Common myeloid progenitor, CD34-positive (primary cell): ENCODE measurements at regions not wholly inside any gene's neighbourhood (a gene's known extent, or its start where the extent isn't known, plus 50 kb on each side); places are given as distances from the start of the nearest gene placed in this dataset.

Experiments
- CTCF ChIA-PET: fragments of 350-600 bp; sonication (Branson Sonifier 250); formaldehyde crosslinking; loops from one replicate; lab custom pipeline; 2021; ENCODE audit warnings: antibody characterized with exemption; lab: Charles Lee
- POLR2A ChIA-PET: fragments of 350-600 bp; sonication (Branson Sonifier 250); formaldehyde crosslinking; loops from one replicate; lab custom pipeline; 2021; ENCODE audit warnings: antibody characterized with exemption; lab: Charles Lee
- DNase-seq, 3 donors: peaks; one replicate each; pipeline versions ENCODE4 v3.0.0 to v3.0.0-alpha.2; 2013
- H3K27ac ChIP-seq, 2 experiments: 1 replicate in 1 of 2; 2 replicates in 1 of 2; pipeline ENCODE4 v1.7.0; 2013; ENCODE audit warnings: inconsistent platforms in 2 of 2, low read length in 2 of 2, mild to moderate bottlenecking in 2 of 2, low read depth in 1 of 2, moderate library complexity in 1 of 2; ENCODE audit not compliant: severe bottlenecking in 2 of 2, insufficient read depth in 1 of 2, poor library complexity in 1 of 2
- H3K27me3 ChIP-seq, 5 experiments: replicated peaks in 2 of 5; 1 replicate in 3 of 5; 2 replicates in 2 of 5; pipeline versions ENCODE4 v1.6.1 to v1.7.0; 2013; ENCODE audit warnings: low read length in 4 of 5, mild to moderate bottlenecking in 2 of 5, moderate library complexity in 2 of 5, inconsistent platforms in 1 of 5; ENCODE audit not compliant: insufficient read depth in 5 of 5, control insufficient read depth in 4 of 5
- H3K36me3 ChIP-seq, 4 experiments: 1 replicate in 2 of 4; 2 replicates in 2 of 4; pipeline versions ENCODE4 v1.6.1 to v1.7.0; 2013; ENCODE audit warnings: low read length in 3 of 4, control low read depth in 1 of 4, mild to moderate bottlenecking in 1 of 4; ENCODE audit not compliant: control insufficient read depth in 4 of 4, insufficient read depth in 4 of 4
- H3K4me1 ChIP-seq, 4 experiments: 1 replicate in 3 of 4; 2 replicates in 1 of 4; pipeline versions ENCODE4 v1.6.1 to v1.7.1; 2013; ENCODE audit warnings: low read length in 3 of 4, mild to moderate bottlenecking in 3 of 4, control low read depth in 1 of 4, inconsistent platforms in 1 of 4, moderate library complexity in 1 of 4; ENCODE audit not compliant: control insufficient read depth in 4 of 4, insufficient read depth in 4 of 4; ENCODE audit errors: control extremely low read depth in 1 of 4
- H3K4me3 ChIP-seq, 7 experiments: 1 replicate in 4 of 7; 2 replicates in 3 of 7; pipeline versions ENCODE4 v1.5.1 to v1.7.0; 2013; ENCODE audit warnings: mild to moderate bottlenecking in 7 of 7, low read length in 6 of 7, moderate library complexity in 6 of 7, inconsistent platforms in 2 of 7, low read depth in 2 of 7, control low read depth in 1 of 7; ENCODE audit not compliant: insufficient read depth in 4 of 7, control insufficient read depth in 1 of 7; ENCODE audit errors: extremely low read depth in 1 of 7
- H3K9me3 ChIP-seq, 5 experiments: 1 replicate in 4 of 5; 2 replicates in 1 of 5; pipeline versions ENCODE4 v1.6.1 to v1.7.1; 2013; ENCODE audit warnings: low read length in 4 of 5, mild to moderate bottlenecking in 2 of 5, inconsistent platforms in 1 of 5, low read depth in 1 of 5, moderate library complexity in 1 of 5; ENCODE audit not compliant: control insufficient read depth in 4 of 5, insufficient read depth in 2 of 5; ENCODE audit errors: control extremely low read depth in 1 of 5
- WGBS: methylation state at CpG from one replicate; pipeline ENCODE4 v1.1.5; 2013; ENCODE audit not compliant: insufficient coverage; 5-methylcytosine and 5-hydroxymethylcytosine counted together

GRCh38 chr17:71057938-71058337 is 888.6 kb downstream of the KCNJ2 start:
- DNase-seq = no peak
- Histone ChIP-seq H3K4me1 (no peaks in the 10 kb centered on the region), H3K4me3 (no peak overlapping the region), H3K9me3 (peaks cover 0 to 5% (median 0%) of the 10 kb centered on the region in 5 experiments), H3K27me3 (no peaks in the 10 kb centered on the region), H3K27ac (no peak overlapping the region), H3K36me3 (no peaks in the 10 kb centered on the region)
- ChIA-PET CTCF (no interaction called here), POLR2A (no interaction called here)
- 100% methylated on average over 3 of the region's 5 CpGs for WGBS

GRCh38 chr17:71063127-71063526 is 893.8 kb downstream of the KCNJ2 start:
- WGBS = no CpG with 5 or more reads among the region's 2 CpGs
- ChIA-PET CTCF (no interaction called here), POLR2A (no interaction called here)
- no peak overlapping the region for H3K4me3 ChIP-seq
- H3K4me1 ChIP-seq = no peaks in the 10 kb centered on the region
- H3K9me3 ChIP-seq = peaks cover 0 to 2% (median 0%) of the 10 kb centered on the region in 5 experiments
- no peaks in the 10 kb centered on the region for H3K27me3 ChIP-seq
- no peak overlapping the region for H3K27ac ChIP-seq
- no peak for DNase-seq
- H3K36me3 ChIP-seq = no peaks in the 10 kb centered on the region

GRCh38 chr17:71063559-71063958 is 894.2 kb downstream of the KCNJ2 start:
- no peak overlapping the region for H3K4me3 ChIP-seq
- no peaks in the 10 kb centered on the region for H3K4me1 ChIP-seq
- H3K27ac ChIP-seq = no peak overlapping the region
- POLR2A ChIA-PET = no interaction called here
- peaks cover 0 to 2% (median 0%) of the 10 kb centered on the region in 5 experiments for H3K9me3 ChIP-seq
- no peaks in the 10 kb centered on the region for H3K36me3 ChIP-seq
- WGBS = 100% methylated on average over 1 of the region's 3 CpGs
- no peak for DNase-seq
- H3K27me3 ChIP-seq = no peaks in the 10 kb centered on the region
- CTCF ChIA-PET = no interaction called here

- ChIA-PET POLR2A (no interaction called here), CTCF (no interaction called here)
- H3K4me3 ChIP-seq = no peak overlapping the region
- H3K4me1 ChIP-seq = no peaks in the 10 kb centered on the region
- DNase-seq = no peak
- H3K36me3 ChIP-seq = no peaks in the 10 kb centered on the region
- 85% methylated on average over 3 of the region's 9 CpGs for WGBS
- no peaks in the 10 kb centered on the region for H3K9me3 ChIP-seq
- no peak overlapping the region for H3K27ac ChIP-seq
- H3K27me3 ChIP-seq = no peaks in the 10 kb centered on the region
Measured at GRCh38 chr17:71067669-71068407, 898.5 kb downstream of the KCNJ2 start.

GRCh38 chr17:71068408-71068750 is 899.0 kb downstream of the KCNJ2 start:
- Histone ChIP-seq H3K27ac (no peak overlapping the region), H3K4me1 (no peaks in the 10 kb centered on the region), H3K36me3 (no peaks in the 10 kb centered on the region), H3K27me3 (no peaks in the 10 kb centered on the region), H3K4me3 (no peak overlapping the region), H3K9me3 (no peaks in the 10 kb centered on the region)
- CTCF ChIA-PET = no interaction called here
- no peak for DNase-seq
- POLR2A ChIA-PET = no interaction called here

GRCh38 chr17:71071041-71071440 is 901.7 kb downstream of the KCNJ2 start:
- no peaks in the 10 kb centered on the region for H3K4me1 ChIP-seq
- no peaks in the 10 kb centered on the region for H3K27me3 ChIP-seq
- H3K27ac ChIP-seq = no peak overlapping the region
- ChIA-PET POLR2A (no interaction called here), CTCF (no interaction called here)
- no peak overlapping the region for H3K4me3 ChIP-seq
- no peaks in the 10 kb centered on the region for H3K36me3 ChIP-seq
- no peak for DNase-seq
- H3K9me3 ChIP-seq = no peaks in the 10 kb centered on the region
- 94% methylated on average over 3 of the region's 4 CpGs for WGBS

- CTCF ChIA-PET = no interaction called here
- H3K27ac ChIP-seq = no peak overlapping the region
- no peak for DNase-seq
Measured at GRCh38 chr17:71071837-71072236, 902.5 kb downstream of the KCNJ2 start.

More at GRCh38 chr17:71071837-71072236, 902.5 kb downstream of the KCNJ2 start:
- WGBS = 95% methylated on average over 8 of the region's 10 CpGs
- H3K4me3 ChIP-seq = no peak overlapping the region
- POLR2A ChIA-PET = no interaction called here
- no peaks in the 10 kb centered on the region for H3K36me3 ChIP-seq
- H3K4me1 ChIP-seq = no peaks in the 10 kb centered on the region
- no peaks in the 10 kb centered on the region for H3K27me3 ChIP-seq
- no peaks in the 10 kb centered on the region for H3K9me3 ChIP-seq
